ENCODE measurements at regions not wholly inside any gene's neighbourhood (a gene's known extent, or its start where the extent isn't known, plus 50 kb on each side); places are given as distances from the start of the nearest gene placed in this dataset.

DNA sequence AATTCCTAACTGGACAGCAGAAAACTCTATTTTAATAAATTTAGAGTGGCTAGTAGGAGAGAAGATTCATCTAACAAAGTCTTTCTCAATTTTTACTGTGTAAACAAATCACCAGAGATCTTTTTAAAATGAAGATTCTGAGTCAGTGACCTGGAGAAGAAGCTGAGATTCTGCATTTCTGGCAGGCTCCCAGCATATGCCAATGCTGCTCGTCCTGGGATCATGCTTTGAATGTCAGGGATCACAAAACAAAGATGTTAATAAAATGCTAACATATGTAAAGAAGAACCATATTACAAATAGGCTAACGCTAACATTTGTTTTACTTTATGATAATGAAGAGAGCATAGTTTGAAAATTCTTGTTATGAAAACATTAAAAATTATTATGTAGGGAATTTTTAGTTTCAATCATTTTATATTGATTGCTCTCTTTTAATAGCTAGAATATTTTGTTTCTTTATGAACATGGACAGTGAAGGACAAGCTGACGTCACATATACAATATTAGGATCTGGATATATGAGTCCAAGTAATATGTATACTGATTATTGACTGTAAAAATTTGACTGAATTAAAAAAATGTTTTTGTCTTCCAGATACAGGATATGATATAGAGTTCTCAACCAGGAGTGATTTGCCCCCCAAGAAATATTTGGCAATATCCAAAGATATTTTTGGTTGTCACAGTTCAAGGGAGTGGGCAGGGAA, 160.8 kb upstream of the GPR149 start:
- H3K4me1 Mint-ChIP-seq: no peaks in the 10 kb centered on the region
- H3K27ac Mint-ChIP-seq: no peak overlapping the region
- no peaks in the 10 kb centered on the region for H3K9me3 Mint-ChIP-seq
- ATAC-seq (no peak), DNase-seq (no peak)
- H3K27me3 Mint-ChIP-seq: no peaks in the 10 kb centered on the region
- H3K4me3 Mint-ChIP-seq: no peak overlapping the region

- Mint-ChIP-seq H3K4me3 (no peak overlapping the region), H3K27me3 (no peaks in the 10 kb centered on the region), H3K9me3 (no peaks in the 10 kb centered on the region), H3K4me1 (no peaks in the 10 kb centered on the region), H3K27ac (no peak overlapping the region)
- no peak for DNase-seq
- ATAC-seq: no peak
These were observed 158.8 kb upstream of the GPR149 start for GRCh38 chr3:154588831-154589230.

DNA sequence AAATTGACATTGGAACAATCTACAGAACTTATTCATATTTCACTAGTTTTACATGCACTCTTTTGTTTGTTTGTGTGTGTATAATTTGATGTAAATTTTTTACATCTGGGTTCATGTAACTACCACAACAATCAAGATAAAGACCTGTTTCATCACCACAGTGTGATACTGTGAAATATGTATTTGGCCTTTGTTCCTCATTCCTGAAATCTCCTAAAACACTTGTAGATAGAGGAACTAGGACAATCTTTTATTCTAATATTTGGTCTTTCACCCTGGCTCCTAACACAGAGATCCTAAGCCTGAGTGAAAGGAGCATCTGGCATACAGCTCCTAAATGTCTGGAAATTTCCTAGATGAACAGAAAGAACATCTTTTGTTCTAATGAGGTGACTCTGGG, 155.0 kb upstream of the GPR149 start:
- H3K27ac Mint-ChIP-seq: no peak overlapping the region
- no peaks in the 10 kb centered on the region for H3K4me1 Mint-ChIP-seq
- no peaks in the 10 kb centered on the region for H3K9me3 Mint-ChIP-seq
- H3K27me3 Mint-ChIP-seq: no peaks in the 10 kb centered on the region
- no peak overlapping the region for H3K4me3 Mint-ChIP-seq
- DNase-seq (no peak), ATAC-seq (no peak)

DNA sequence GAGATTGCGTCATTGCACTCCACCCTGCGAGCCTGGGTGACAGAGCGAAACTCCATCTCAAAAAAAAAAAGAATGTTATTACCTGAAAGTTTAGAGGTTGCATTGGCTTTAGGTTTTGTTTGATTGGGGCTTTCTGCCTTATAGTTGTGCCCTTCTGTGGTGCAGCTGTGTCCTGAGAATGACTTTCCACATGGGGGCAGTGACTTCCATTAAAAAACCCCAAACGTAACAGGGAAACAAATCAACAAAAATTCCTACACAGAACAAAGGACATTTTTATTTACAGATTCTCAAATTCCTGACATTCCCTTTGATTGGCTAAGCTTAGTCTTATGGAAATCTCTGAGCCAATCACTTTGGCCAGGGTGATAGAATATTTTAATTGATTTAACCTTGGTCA, 154.1 kb upstream of the GPR149 start:
- DNase-seq: no peak
- H3K4me1 Mint-ChIP-seq: no peaks in the 10 kb centered on the region
- H3K27me3 Mint-ChIP-seq: no peaks in the 10 kb centered on the region

GRCh38 chr3:154583086-154583634, 153.2 kb upstream of the GPR149 start:
- no peak for DNase-seq
- ATAC-seq: no peak
- Mint-ChIP-seq H3K9me3 (no peaks in the 10 kb centered on the region), H3K27ac (no peak overlapping the region), H3K4me1 (no peaks in the 10 kb centered on the region), H3K27me3 (no peaks in the 10 kb centered on the region), H3K4me3 (no peak overlapping the region)

More for the DNA sequence above, 154.1 kb upstream of the GPR149 start:
- H3K4me3 Mint-ChIP-seq: no peak overlapping the region
- no peaks in the 10 kb centered on the region for H3K9me3 Mint-ChIP-seq
- no peak overlapping the region for H3K27ac Mint-ChIP-seq
- ATAC-seq: no peak

GRCh38 chr3:154582501-154582900, 152.5 kb upstream of the GPR149 start:
- no peaks in the 10 kb centered on the region for H3K27me3 Mint-ChIP-seq
- no peaks in the 10 kb centered on the region for H3K9me3 Mint-ChIP-seq
- no peak overlapping the region for H3K4me3 Mint-ChIP-seq
- H3K4me1 Mint-ChIP-seq: no peaks in the 10 kb centered on the region
- ATAC-seq (no peak), DNase-seq (no peak)
- no peak overlapping the region for H3K27ac Mint-ChIP-seq

DNA sequence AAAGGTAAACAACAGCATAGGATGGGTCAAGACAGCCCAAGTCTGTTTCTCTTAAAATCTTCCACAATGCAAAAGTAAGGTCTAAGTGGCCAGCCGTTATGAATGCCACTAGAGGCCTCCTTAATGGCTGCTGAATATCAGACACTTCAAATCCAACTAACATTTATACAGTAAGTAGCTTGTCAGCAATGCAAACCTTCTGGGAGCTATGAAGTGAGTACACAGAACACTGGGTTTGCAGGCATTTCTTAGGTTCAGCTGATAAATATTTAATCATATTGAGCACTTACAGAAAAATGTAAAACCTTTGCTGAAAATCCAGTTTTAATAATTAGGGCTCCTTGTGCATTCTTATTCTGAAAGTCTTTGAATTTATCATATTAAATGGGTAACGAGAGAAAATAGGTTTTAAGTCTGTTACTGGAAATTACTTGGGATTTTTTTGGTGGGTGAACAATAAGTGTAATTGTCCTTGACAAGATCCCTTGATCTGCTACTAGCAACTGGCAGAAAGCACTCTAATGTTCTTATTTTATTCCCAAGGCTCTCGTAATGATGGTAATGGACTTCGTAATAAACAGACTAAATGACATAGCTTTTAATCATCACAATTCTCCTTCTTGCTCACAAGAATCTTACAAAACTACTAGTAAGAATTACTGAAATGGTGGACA, 141.7 kb upstream of the GPR149 start:
- Mint-ChIP-seq H3K27me3 (no peaks in the 10 kb centered on the region), H3K9me3 (peaks cover 7 to 20% of the 10 kb centered on the region in 2 donors), H3K27ac (no peak overlapping the region), H3K4me3 (no peak overlapping the region), H3K4me1 (no peaks in the 10 kb centered on the region)
- DNase-seq: no peak
- ATAC-seq: no peak

GRCh38 chr3:154568064-154568463, 138.1 kb upstream of the GPR149 start:
- H3K27ac Mint-ChIP-seq: no peak overlapping the region
- DNase-seq: no peak
- no peak for ATAC-seq
- H3K4me1 Mint-ChIP-seq: no peaks in the 10 kb centered on the region
- no peaks in the 10 kb centered on the region for H3K27me3 Mint-ChIP-seq
- H3K9me3 Mint-ChIP-seq: peaks cover 0 to 7% of the 10 kb centered on the region in 2 donors
- no peak overlapping the region for H3K4me3 Mint-ChIP-seq

DNA sequence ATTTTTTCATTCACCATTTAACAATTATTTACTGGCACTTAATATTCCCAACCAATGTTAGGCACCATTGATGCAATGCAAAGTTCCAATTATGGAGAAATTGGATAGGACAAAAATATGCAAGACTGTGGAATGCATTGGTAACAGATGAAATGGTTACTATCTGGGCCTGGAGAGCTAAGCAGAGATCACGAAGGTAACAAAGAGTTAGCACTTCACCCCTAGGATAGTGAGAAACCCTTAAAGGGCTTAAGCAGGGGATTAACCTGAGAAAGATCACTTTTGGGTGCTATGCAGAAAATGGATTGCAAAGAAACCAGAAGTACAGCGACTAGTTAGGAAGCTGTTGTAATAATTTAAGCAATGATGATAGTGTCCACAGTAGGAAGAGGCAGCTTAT, 129.6 kb upstream of the GPR149 start:
- DNase-seq (no peak), ATAC-seq (no peak)
- Mint-ChIP-seq H3K4me1 (no peaks in the 10 kb centered on the region), H3K4me3 (no peak overlapping the region), H3K9me3 (no peaks in the 10 kb centered on the region), H3K27me3 (no peaks in the 10 kb centered on the region), H3K27ac (no peak overlapping the region)

GRCh38 chr3:154552338-154552737, 122.3 kb upstream of the GPR149 start:
- Mint-ChIP-seq H3K4me3 (no peak overlapping the region), H3K9me3 (peaks cover 0 to 5% of the 10 kb centered on the region in 2 donors), H3K4me1 (no peaks in the 10 kb centered on the region), H3K27me3 (no peaks in the 10 kb centered on the region), H3K27ac (no peak overlapping the region)
- DNase-seq (no peak), ATAC-seq (no peak)

- ATAC-seq (no peak), DNase-seq (no peak)
- Mint-ChIP-seq H3K4me1 (no peaks in the 10 kb centered on the region), H3K4me3 (no peak overlapping the region), H3K27ac (no peak overlapping the region), H3K9me3 (peaks cover 0 to 5% of the 10 kb centered on the region in 2 donors), H3K27me3 (no peaks in the 10 kb centered on the region)
These were observed 119.4 kb upstream of the GPR149 start for GRCh38 chr3:154549391-154549790.

- H3K27ac Mint-ChIP-seq: no peak overlapping the region
These were observed 118.4 kb upstream of the GPR149 start for GRCh38 chr3:154548341-154548740.

GRCh38 chr3:154542837-154543236, 112.8 kb upstream of the GPR149 start:
- ATAC-seq (no peak), DNase-seq (no peak)
- Mint-ChIP-seq H3K27ac (no peak overlapping the region), H3K27me3 (no peaks in the 10 kb centered on the region), H3K9me3 (no peaks in the 10 kb centered on the region), H3K4me1 (no peaks in the 10 kb centered on the region), H3K4me3 (no peak overlapping the region)

More at GRCh38 chr3:154548341-154548740, 118.4 kb upstream of the GPR149 start:
- Mint-ChIP-seq H3K4me3 (no peak overlapping the region), H3K4me1 (no peaks in the 10 kb centered on the region), H3K9me3 (peaks cover 0 to 5% of the 10 kb centered on the region in 2 donors), H3K27me3 (no peaks in the 10 kb centered on the region)
- no peak for ATAC-seq
- DNase-seq: no peak

GRCh38 chr3:154540950-154541604, 111.1 kb upstream of the GPR149 start:
- DNase-seq (no peak), ATAC-seq (no peak)
- Mint-ChIP-seq H3K27me3 (no peaks in the 10 kb centered on the region), H3K4me3 (no peak overlapping the region), H3K9me3 (peaks cover 0 to 4% of the 10 kb centered on the region in 2 donors), H3K27ac (no peak overlapping the region), H3K4me1 (no peaks in the 10 kb centered on the region)

DNA sequence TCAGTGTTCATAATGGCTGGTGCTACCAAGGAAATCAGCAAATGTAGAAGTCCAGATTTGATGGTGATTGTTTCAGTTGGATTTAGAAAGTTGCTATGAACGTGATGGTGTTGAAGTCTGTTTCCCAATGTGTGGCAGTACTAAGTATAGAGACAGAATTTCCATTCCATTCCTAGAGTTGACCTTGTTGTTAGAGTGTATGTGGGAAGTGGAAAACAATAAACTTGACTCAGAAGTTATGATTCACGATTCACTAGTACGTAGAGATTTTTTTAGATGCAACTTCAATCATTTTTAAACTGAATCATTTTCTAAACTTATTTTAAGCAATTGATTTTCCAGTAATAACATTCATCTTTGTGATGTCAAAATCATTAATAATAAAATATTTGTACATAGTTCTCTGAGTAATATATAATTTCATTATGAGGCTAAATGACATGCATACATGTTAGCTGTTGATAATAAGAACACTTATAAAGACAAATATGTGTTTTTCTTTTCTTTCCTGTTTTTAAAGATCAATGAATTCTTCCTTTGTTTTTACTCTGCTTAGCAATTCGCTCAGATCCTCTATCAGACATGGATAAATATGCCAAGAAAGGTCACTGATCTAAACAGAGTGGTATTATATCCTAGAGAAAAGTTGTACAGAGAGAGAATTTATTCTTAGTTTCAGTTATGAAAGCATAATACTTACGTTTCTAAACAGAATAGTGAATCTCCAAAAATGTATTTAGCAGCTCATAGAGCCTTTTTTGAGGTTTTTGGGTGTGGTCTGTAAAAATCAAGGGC, 108.8 kb upstream of the GPR149 start:
- DNase-seq (no peak), ATAC-seq (no peak)
- Mint-ChIP-seq H3K27me3 (no peaks in the 10 kb centered on the region), H3K4me3 (no peak overlapping the region), H3K9me3 (peaks cover 0 to 8% of the 10 kb centered on the region in 2 donors), H3K27ac (no peak overlapping the region), H3K4me1 (no peaks in the 10 kb centered on the region)

Data from stimulated activated naive CD8-positive, alpha-beta T cell treated with anti-CD3 and anti-CD28 coated beads, Interleukin-15, amount 100 ng/mL, for 72 hours (primary cell).